ENCODE measurements at regions not wholly inside any gene's neighbourhood (a gene's known extent, or its start where the extent isn't known, plus 50 kb on each side); places are given as distances from the start of the nearest gene placed in this dataset.

DNA sequence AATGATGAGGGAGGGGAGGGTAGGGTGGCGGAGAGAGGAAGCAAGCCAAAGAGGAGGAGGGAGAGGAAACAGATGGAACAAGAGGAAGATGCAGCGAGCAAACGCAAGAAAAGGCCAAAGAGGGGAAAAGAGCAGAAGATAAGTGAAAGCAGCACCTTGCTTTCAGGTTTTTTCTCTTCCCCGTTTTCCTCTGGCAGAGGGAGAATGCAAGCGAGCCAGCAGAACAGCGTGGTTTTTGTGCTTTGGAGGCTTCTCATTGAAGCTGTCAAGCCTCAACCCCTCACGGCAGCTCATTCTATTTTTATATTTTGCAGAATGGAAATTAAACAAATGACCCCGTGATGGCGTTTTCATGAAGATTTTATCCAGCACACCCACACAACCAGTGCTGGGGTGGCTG, 67.1 kb upstream of the GRAMD1B start:
- Mint-ChIP-seq H3K27ac (no peak overlapping the region), H3K36me3 (peaks cover 0 to 3% of the 10 kb centered on the region in 2 donors), H3K9me3 (peaks cover 0 to 6% (median 2%) of the 10 kb centered on the region in 7 donors), H3K4me3 (peak overlapping the region in 1 of 2 donors; percentile 54), H3K4me1 (peaks cover 30% of the 10 kb centered on the region), H3K27me3 (ENCODE audit: low read depth in 3 of 3) (peaks cover 28 to 36% (median 31%) of the 10 kb centered on the region in 3 donors)
- H3K4me1 ChIP-seq (ENCODE audit: control insufficient read depth in 1 of 2, insufficient read depth in 2 of 2, low read length in 2 of 2) = peaks cover 17 to 23% of the 10 kb centered on the region in 2 donors
- TF ChIP-seq, protein P1, sequence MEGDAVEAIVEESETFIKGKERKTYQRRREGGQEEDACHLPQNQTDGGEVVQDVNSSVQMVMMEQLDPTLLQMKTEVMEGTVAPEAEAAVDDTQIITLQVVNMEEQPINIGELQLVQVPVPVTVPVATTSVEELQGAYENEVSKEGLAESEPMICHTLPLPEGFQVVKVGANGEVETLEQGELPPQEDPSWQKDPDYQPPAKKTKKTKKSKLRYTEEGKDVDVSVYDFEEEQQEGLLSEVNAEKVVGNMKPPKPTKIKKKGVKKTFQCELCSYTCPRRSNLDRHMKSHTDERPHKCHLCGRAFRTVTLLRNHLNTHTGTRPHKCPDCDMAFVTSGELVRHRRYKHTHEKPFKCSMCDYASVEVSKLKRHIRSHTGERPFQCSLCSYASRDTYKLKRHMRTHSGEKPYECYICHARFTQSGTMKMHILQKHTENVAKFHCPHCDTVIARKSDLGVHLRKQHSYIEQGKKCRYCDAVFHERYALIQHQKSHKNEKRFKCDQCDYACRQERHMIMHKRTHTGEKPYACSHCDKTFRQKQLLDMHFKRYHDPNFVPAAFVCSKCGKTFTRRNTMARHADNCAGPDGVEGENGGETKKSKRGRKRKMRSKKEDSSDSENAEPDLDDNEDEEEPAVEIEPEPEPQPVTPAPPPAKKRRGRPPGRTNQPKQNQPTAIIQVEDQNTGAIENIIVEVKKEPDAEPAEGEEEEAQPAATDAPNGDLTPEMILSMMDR (IDR thresholded peaks at IDR 0.05) = no peak
- H3K27me3 ChIP-seq (ENCODE audit: control insufficient read depth in 2 of 2, insufficient read depth in 2 of 2, low read length in 2 of 2) = peaks cover 20 to 29% of the 10 kb centered on the region in 2 donors
- no peaks in the 10 kb centered on the region for H3K9me3 ChIP-seq (replicated peaks in 1 of 2; ENCODE audit: control insufficient read depth in 1 of 2, insufficient read depth in 1 of 2, low read length in 2 of 2)
- no peak for DNase-seq
- intact Hi-C loops (cut with micrococcal nuclease) = no loop called here
- H3K4me3 ChIP-seq (replicated peaks in 1 of 3; ENCODE audit: low read depth in 2 of 3, low read length in 3 of 3) = no peak overlapping the region
- H3K4me2 ChIP-seq (replicated peaks; ENCODE audit: extremely low read depth, low read length, poor library complexity, severe bottlenecking) = no peak overlapping the region
- H4K20me1 ChIP-seq (ENCODE audit: insufficient read depth, low read length) = no peaks in the 10 kb centered on the region
- H3K9ac ChIP-seq (ENCODE audit: insufficient read depth, low read length, poor library complexity, severe bottlenecking) = no peak overlapping the region
- 0% methylated on average over 3 of the region's 9 CpGs for WGBS (ENCODE audit: insufficient coverage)
- no peak overlapping the region for H3K27ac ChIP-seq (ENCODE audit: low read depth in 1 of 2, low read length in 2 of 2)
- H3K36me3 ChIP-seq (replicated peaks in 1 of 2; ENCODE audit: control insufficient read depth in 1 of 2, insufficient read depth in 2 of 2, low read length in 2 of 2) = no peaks in the 10 kb centered on the region
- H3K79me2 ChIP-seq (ENCODE audit: insufficient read depth, low read length) = no peaks in the 10 kb centered on the region
- H2AFZ ChIP-seq (ENCODE audit: insufficient read depth, low read depth, low read length, poor library complexity, severe bottlenecking) = no peak overlapping the region

DNA sequence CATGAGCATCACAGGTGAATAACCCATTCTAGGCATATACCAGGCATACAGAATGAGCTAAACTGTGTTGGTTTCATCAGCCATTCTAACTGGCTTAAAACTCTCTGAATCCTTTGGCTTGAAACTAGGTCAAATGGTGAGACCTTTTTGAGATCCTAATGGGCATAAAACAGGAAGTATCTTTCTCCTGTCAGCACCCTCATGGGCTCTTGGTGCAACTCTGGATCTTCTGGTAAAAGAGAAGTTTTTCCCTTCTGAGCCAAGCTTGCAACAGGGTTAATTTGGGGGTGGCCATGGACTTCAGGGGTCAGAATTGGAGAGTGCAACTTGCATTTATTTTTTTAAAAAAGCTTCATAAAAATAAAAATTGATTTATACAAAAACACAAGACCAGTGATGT, 67.9 kb upstream of the GRAMD1B start:
- H3K27ac Mint-ChIP-seq = no peak overlapping the region
- Histone ChIP-seq H4K20me1 (ENCODE audit: insufficient read depth, low read length) (no peaks in the 10 kb centered on the region), H3K79me2 (ENCODE audit: insufficient read depth, low read length) (no peaks in the 10 kb centered on the region), H3K9ac (ENCODE audit: insufficient read depth, low read length, poor library complexity, severe bottlenecking) (no peak overlapping the region), H3K27ac (ENCODE audit: low read depth in 1 of 2, low read length in 2 of 2) (no peak overlapping the region), H3K4me3 (replicated peaks in 1 of 3; ENCODE audit: low read depth in 2 of 3, low read length in 3 of 3) (no peak overlapping the region), H3K9me3 (replicated peaks in 1 of 2; ENCODE audit: control insufficient read depth in 1 of 2, insufficient read depth in 1 of 2, low read length in 2 of 2) (no peaks in the 10 kb centered on the region), H3K36me3 (replicated peaks in 1 of 2; ENCODE audit: control insufficient read depth in 1 of 2, insufficient read depth in 2 of 2, low read length in 2 of 2) (no peaks in the 10 kb centered on the region), H3K4me2 (replicated peaks; ENCODE audit: extremely low read depth, low read length, poor library complexity, severe bottlenecking) (no peak overlapping the region), H3K4me1 (ENCODE audit: control insufficient read depth in 1 of 2, insufficient read depth in 2 of 2, low read length in 2 of 2) (peaks cover 17 to 25% of the 10 kb centered on the region in 2 donors), H2AFZ (ENCODE audit: insufficient read depth, low read depth, low read length, poor library complexity, severe bottlenecking) (no peak overlapping the region), H3K27me3 (ENCODE audit: control insufficient read depth in 2 of 2, insufficient read depth in 2 of 2, low read length in 2 of 2) (peaks cover 27 to 36% of the 10 kb centered on the region in 2 donors)
- intact Hi-C loops (cut with micrococcal nuclease) = no loop called here
- H3K9me3 Mint-ChIP-seq = peaks cover 0 to 6% (median 2%) of the 10 kb centered on the region in 7 donors
- H3K4me1 Mint-ChIP-seq = peaks cover 34% of the 10 kb centered on the region
- no peak for DNase-seq
- peaks cover 0 to 6% of the 10 kb centered on the region in 2 donors for H3K36me3 Mint-ChIP-seq
- H3K4me3 Mint-ChIP-seq = no peak overlapping the region
- peaks cover 33 to 44% (median 37%) of the 10 kb centered on the region in 3 donors for H3K27me3 Mint-ChIP-seq (ENCODE audit: low read depth in 3 of 3)
- TF ChIP-seq, protein P1 (IDR thresholded peaks at IDR 0.05) = no peak

Data from CD14-positive monocyte (primary cell).